ENCODE measurements at regions not wholly inside any gene's neighbourhood (a gene's known extent, or its start where the extent isn't known, plus 50 kb on each side); places are given as distances from the start of the nearest gene placed in this dataset.

DNA sequence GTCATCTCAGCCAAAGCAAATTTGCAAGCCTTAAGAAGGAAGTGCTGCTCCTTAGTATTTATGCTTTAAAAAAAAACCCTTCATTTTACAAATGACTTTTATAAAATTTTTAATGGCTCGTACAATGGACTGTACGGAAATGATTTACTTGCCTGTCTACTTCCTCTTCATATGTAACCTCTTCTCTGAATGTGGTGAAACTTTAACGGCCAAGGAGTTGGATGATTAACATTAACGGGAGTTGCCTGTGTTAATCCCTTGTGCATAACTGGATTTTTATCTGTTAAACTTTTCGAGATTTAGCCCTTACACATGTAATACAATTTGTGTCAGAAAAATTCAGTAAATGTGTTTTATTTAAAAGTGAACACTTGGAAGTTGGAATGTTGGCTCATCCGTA lies 429.4 kb downstream of the TBC1D4 start:
- H2AFZ ChIP-seq (ENCODE audit: insufficient read depth, low read depth, low read length, poor library complexity, severe bottlenecking), result no peak overlapping the region
- no peaks in the 10 kb centered on the region for H3K36me3 Mint-ChIP-seq
- H3K27me3 ChIP-seq (ENCODE audit: control insufficient read depth in 2 of 2, insufficient read depth in 2 of 2, low read length in 2 of 2), result no peaks in the 10 kb centered on the region
- H3K4me3 ChIP-seq (replicated peaks in 1 of 3; ENCODE audit: low read depth in 2 of 3, low read length in 3 of 3), result no peak overlapping the region
- no peaks in the 10 kb centered on the region for H3K4me1 ChIP-seq (ENCODE audit: control insufficient read depth in 1 of 2, insufficient read depth in 2 of 2, low read length in 2 of 2)
- no peak overlapping the region for H3K4me3 Mint-ChIP-seq
- peaks cover 1 to 21% (median 8%) of the 10 kb centered on the region in 7 donors for H3K9me3 Mint-ChIP-seq
- intact Hi-C loops (cut with micrococcal nuclease), result no loop called here
- no peaks in the 10 kb centered on the region for H3K36me3 ChIP-seq (replicated peaks in 1 of 2; ENCODE audit: control insufficient read depth in 1 of 2, insufficient read depth in 2 of 2, low read length in 2 of 2)
- no peak overlapping the region for H3K27ac ChIP-seq (ENCODE audit: low read depth in 1 of 2, low read length in 2 of 2)
- H3K4me2 ChIP-seq (replicated peaks; ENCODE audit: extremely low read depth, low read length, poor library complexity, severe bottlenecking), result no peak overlapping the region
- H3K9me3 ChIP-seq (replicated peaks in 1 of 2; ENCODE audit: control insufficient read depth in 1 of 2, insufficient read depth in 1 of 2, low read length in 2 of 2), result peaks cover 7 to 8% of the 10 kb centered on the region in 2 donors
- no peaks in the 10 kb centered on the region for H3K4me1 Mint-ChIP-seq
- H3K27ac Mint-ChIP-seq, result no peak overlapping the region
- H3K27me3 Mint-ChIP-seq (ENCODE audit: low read depth in 3 of 3), result no peaks in the 10 kb centered on the region
- no peak overlapping the region for H3K9ac ChIP-seq (ENCODE audit: insufficient read depth, low read length, poor library complexity, severe bottlenecking)
- no peak for DNase-seq
- TF ChIP-seq CTCF (IDR thresholded peaks at IDR 0.05), result no peak
- no peaks in the 10 kb centered on the region for H4K20me1 ChIP-seq (ENCODE audit: insufficient read depth, low read length)
- no peaks in the 10 kb centered on the region for H3K79me2 ChIP-seq (ENCODE audit: insufficient read depth, low read length)
- no CpG with 5 or more reads among the region's 6 CpGs for WGBS (ENCODE audit: insufficient coverage)

- intact Hi-C loops (cut with micrococcal nuclease), result no loop called here
- no peak for DNase-seq
- H3K4me1 ChIP-seq (ENCODE audit: control insufficient read depth in 1 of 2, insufficient read depth in 2 of 2, low read length in 2 of 2), result no peaks in the 10 kb centered on the region
- H3K4me1 Mint-ChIP-seq, result no peaks in the 10 kb centered on the region
- H3K27me3 Mint-ChIP-seq (ENCODE audit: low read depth in 3 of 3), result no peaks in the 10 kb centered on the region
- H3K9me3 ChIP-seq (replicated peaks in 1 of 2; ENCODE audit: control insufficient read depth in 1 of 2, insufficient read depth in 1 of 2, low read length in 2 of 2), result no peaks in the 10 kb centered on the region
- no peak overlapping the region for H3K4me2 ChIP-seq (replicated peaks; ENCODE audit: extremely low read depth, low read length, poor library complexity, severe bottlenecking)
- H3K27ac ChIP-seq (ENCODE audit: low read depth in 1 of 2, low read length in 2 of 2), result no peak overlapping the region
- no peaks in the 10 kb centered on the region for H3K79me2 ChIP-seq (ENCODE audit: insufficient read depth, low read length)
- WGBS (ENCODE audit: insufficient coverage), result 83% methylated on average over 2 of the region's 5 CpGs
- H3K4me3 ChIP-seq (replicated peaks in 1 of 3; ENCODE audit: low read depth in 2 of 3, low read length in 3 of 3), result no peak overlapping the region
- no peak overlapping the region for H2AFZ ChIP-seq (ENCODE audit: insufficient read depth, low read depth, low read length, poor library complexity, severe bottlenecking)
- no peaks in the 10 kb centered on the region for H3K36me3 ChIP-seq (replicated peaks in 1 of 2; ENCODE audit: control insufficient read depth in 1 of 2, insufficient read depth in 2 of 2, low read length in 2 of 2)
- peaks cover 0 to 13% (median 3%) of the 10 kb centered on the region in 7 donors for H3K9me3 Mint-ChIP-seq
- H3K27ac Mint-ChIP-seq, result no peak overlapping the region
- H3K9ac ChIP-seq (ENCODE audit: insufficient read depth, low read length, poor library complexity, severe bottlenecking), result no peak overlapping the region
- no peaks in the 10 kb centered on the region for H3K27me3 ChIP-seq (ENCODE audit: control insufficient read depth in 2 of 2, insufficient read depth in 2 of 2, low read length in 2 of 2)
- no peak overlapping the region for H3K4me3 Mint-ChIP-seq
- no peak for TF ChIP-seq CTCF (IDR thresholded peaks at IDR 0.05)
- no peaks in the 10 kb centered on the region for H3K36me3 Mint-ChIP-seq
- H4K20me1 ChIP-seq (ENCODE audit: insufficient read depth, low read length), result no peaks in the 10 kb centered on the region
These were observed 431.4 kb downstream of the TBC1D4 start for GRCh38 chr13:75050419-75051046.

Measured in CD14-positive monocyte (primary cell).